Left lung (tissue), 4 donors: ENCODE measurements at regions not wholly inside any gene's neighbourhood (a gene's known extent, or its start where the extent isn't known, plus 50 kb on each side); places are given as distances from the start of the nearest gene placed in this dataset.

Experiments used
- ATAC-seq: fragments of 200-7000 bp; cut with Tn5 transposase; one replicate; pipeline ENCODE4 v1.9.1; 2020; ENCODE audit warnings: moderate library complexity
- DNase-seq, 4 donors: peaks; one replicate each; pipeline ENCODE4 v3.0.0-alpha.2; 2013 to 2020
- H3K27ac ChIP-seq, 2 donors: fragments of 200-600 bp; sonication (generic) in 1 of 2; one replicate each; pipeline versions ENCODE4 v1.5.0 to v1.8.0; 2020 to 2021
- H3K27me3 ChIP-seq, 2 donors: fragments of 200-600 bp; sonication (generic) in 1 of 2; one replicate each; pipeline versions ENCODE4 v1.5.0 to v1.8.0; 2020 to 2021
- H3K36me3 ChIP-seq, 2 donors: fragments of 200-600 bp; sonication (generic) in 1 of 2; one replicate each; pipeline versions ENCODE4 v1.5.0 to v1.8.0; 2020 to 2021
- H3K4me1 ChIP-seq, 2 donors: fragments of 200-600 bp; one replicate each; pipeline ENCODE4 v1.8.0; 2021
- H3K4me3 ChIP-seq, 2 donors: fragments of 200-600 bp; sonication (generic) in 1 of 2; one replicate each; pipeline versions ENCODE4 v1.5.0 to v1.8.0; 2020 to 2021; ENCODE audit warnings: mild to moderate bottlenecking in 1 of 2
- H3K9me3 ChIP-seq, 2 donors: fragments of 200-600 bp; sonication (generic) in 1 of 2; one replicate each; pipeline versions ENCODE4 v1.5.0 to v1.8.0; 2020 to 2021
- CTCF ChIP-seq, 2 donors: fragments of 200-600 bp; sonication (generic) in 1 of 2; IDR thresholded peaks; one replicate each; pipeline versions ENCODE4 v1.5.0 to v1.8.0; 2021; ENCODE audit warnings: antibody characterized with exemption in 2 of 2
- intact Hi-C, 2 donors: fragments of 100-400 bp; cut with DNase I; formaldehyde crosslinking; loops; one replicate each; pipeline versions ENCODE4 v1.11.2 to v1.14.2; 2022
- donor health status: DM: no; HTN: yes; CAD: no.
- donor health status: DM: no; HTN: no; CAD: no.

GRCh38 chr17:13171790-13172189 lies 154.0 kb upstream of the ELAC2 start:
- Histone ChIP-seq H3K27ac (no peak overlapping the region), H3K9me3 (peaks cover 0 to 48% of the 10 kb centered on the region in 2 donors), H3K4me3 (no peak overlapping the region), H3K36me3 (no peaks in the 10 kb centered on the region), H3K4me1 (no peaks in the 10 kb centered on the region), H3K27me3 (no peaks in the 10 kb centered on the region)
- DNase-seq, result no peak
- no peak for TF ChIP-seq CTCF (IDR thresholded peaks at IDR 0.05)
- intact Hi-C loops, result no loop called here
- no peak for ATAC-seq

- Histone ChIP-seq H3K9me3 (peaks cover 0 to 3% of the 10 kb centered on the region in 2 donors), H3K36me3 (no peaks in the 10 kb centered on the region), H3K4me3 (no peak overlapping the region), H3K27me3 (no peaks in the 10 kb centered on the region), H3K4me1 (no peaks in the 10 kb centered on the region), H3K27ac (no peak overlapping the region)
- DNase-seq, result no peak
- intact Hi-C loops, result no loop called here
- TF ChIP-seq CTCF (IDR thresholded peaks at IDR 0.05), result no peak
- no peak for ATAC-seq
Observed at GRCh38 chr17:13162361-13162760, 144.5 kb upstream of the ELAC2 start.

GRCh38 chr17:13160790-13161189 lies 143.0 kb upstream of the ELAC2 start:
- H3K27me3 ChIP-seq, result no peaks in the 10 kb centered on the region
- intact Hi-C loops, result no loop called here
- ATAC-seq, result no peak
- H3K9me3 ChIP-seq, result no peaks in the 10 kb centered on the region
- H3K4me1 ChIP-seq, result no peaks in the 10 kb centered on the region
- no peaks in the 10 kb centered on the region for H3K36me3 ChIP-seq
- no peak overlapping the region for H3K4me3 ChIP-seq
- TF ChIP-seq CTCF (IDR thresholded peaks at IDR 0.05), result no peak
- DNase-seq, result no peak
- no peak overlapping the region for H3K27ac ChIP-seq

- no peak overlapping the region for H3K27ac ChIP-seq
- TF ChIP-seq CTCF (IDR thresholded peaks at IDR 0.05), result no peak
- H3K4me3 ChIP-seq, result no peak overlapping the region
- intact Hi-C loops, result no loop called here
- no peaks in the 10 kb centered on the region for H3K9me3 ChIP-seq
- H3K36me3 ChIP-seq, result no peaks in the 10 kb centered on the region
- ATAC-seq (no peak), DNase-seq (no peak)
- no peaks in the 10 kb centered on the region for H3K4me1 ChIP-seq
- no peaks in the 10 kb centered on the region for H3K27me3 ChIP-seq
Observed at GRCh38 chr17:13160296-13160695, 142.5 kb upstream of the ELAC2 start.

DNA sequence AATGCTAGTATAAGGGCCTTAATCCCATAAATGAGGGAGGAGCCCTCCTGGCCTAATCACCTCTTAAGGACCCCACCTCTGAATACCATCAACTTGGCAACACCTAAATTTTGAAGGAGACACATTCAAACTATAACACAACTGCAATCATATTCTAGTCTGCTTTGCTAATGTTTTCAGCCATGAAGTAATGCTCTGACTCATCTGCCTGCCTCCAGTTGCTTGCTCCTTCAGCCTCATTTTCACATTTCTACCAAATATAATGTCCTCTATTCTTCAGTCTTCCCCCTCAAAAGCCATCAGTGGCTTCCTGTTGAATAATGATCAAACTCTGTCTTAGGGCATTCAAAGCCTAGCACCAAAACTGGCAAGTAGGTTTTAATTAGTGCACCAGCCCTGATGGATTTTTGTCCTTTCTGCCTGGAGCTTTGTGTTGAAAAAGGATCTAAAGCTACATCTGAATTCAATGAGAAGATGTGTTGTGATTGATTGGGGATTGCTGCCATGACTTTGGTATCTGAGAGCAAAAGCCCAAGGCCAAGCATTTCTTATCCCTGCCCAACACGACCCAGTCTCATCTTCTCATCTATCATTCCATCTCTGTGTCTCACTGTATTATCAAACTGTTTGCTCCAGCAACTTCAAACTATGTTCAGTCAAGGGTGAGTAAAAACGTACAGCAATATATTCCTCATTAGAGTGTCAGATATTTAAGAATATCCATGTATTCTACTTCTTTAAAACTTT lies 140.8 kb upstream of the ELAC2 start:
- H3K4me1 ChIP-seq, result no peaks in the 10 kb centered on the region
- intact Hi-C loops, result no loop called here
- TF ChIP-seq CTCF (IDR thresholded peaks at IDR 0.05), result no peak
- no peak for DNase-seq
- no peak overlapping the region for H3K4me3 ChIP-seq
- H3K9me3 ChIP-seq, result no peaks in the 10 kb centered on the region
- no peaks in the 10 kb centered on the region for H3K36me3 ChIP-seq
- H3K27me3 ChIP-seq, result no peaks in the 10 kb centered on the region
- no peak for ATAC-seq
- no peak overlapping the region for H3K27ac ChIP-seq
